ENCODE measurements at regions not wholly inside any gene's neighbourhood (a gene's known extent, or its start where the extent isn't known, plus 50 kb on each side); places are given as distances from the start of the nearest gene placed in this dataset.

DNA sequence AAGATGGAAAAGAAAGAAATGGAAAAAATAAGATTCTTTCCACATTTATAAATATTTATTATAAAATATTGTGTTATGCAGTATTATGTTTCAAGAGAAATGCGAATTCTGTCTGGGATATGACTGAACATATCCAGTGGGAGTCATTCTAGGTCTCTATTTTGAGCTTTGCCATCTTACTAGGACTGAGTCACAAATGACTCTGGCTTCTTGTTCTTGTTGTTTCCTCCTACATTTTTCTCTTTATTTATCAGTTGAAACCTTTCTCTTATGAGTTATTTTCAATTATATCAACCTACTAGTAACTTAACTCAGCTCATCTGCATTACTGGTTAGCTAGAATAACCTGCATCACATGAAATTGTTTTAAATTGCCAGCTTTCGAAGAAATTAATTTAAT, 1247.3 kb downstream of the SLITRK1 start:
- Histone ChIP-seq H3K9ac (ENCODE audit: low read depth in 1 of 3, low read length in 3 of 3) (no peak overlapping the region), H3K36me3 (ENCODE audit: control insufficient read depth in 3 of 3, insufficient read depth in 3 of 3, low read length in 3 of 3) (no peaks in the 10 kb centered on the region), H3K27me3 (ENCODE audit: control insufficient read depth in 3 of 3, insufficient read depth in 3 of 3, low read length in 3 of 3) (peaks cover 0 to 2% (median 0%) of the 10 kb centered on the region in 3 donors), H3K4me1 (ENCODE audit: control insufficient read depth in 3 of 3, insufficient read depth in 3 of 3, low read length in 3 of 3) (no peaks in the 10 kb centered on the region), H3K9me3 (ENCODE audit: control insufficient read depth in 3 of 3, low read length in 3 of 3) (no peaks in the 10 kb centered on the region), H3K4me3 (ENCODE audit: low read length in 3 of 3) (no peak overlapping the region), H3K27ac (ENCODE audit: low read depth, low read length) (no peak overlapping the region)

DNA sequence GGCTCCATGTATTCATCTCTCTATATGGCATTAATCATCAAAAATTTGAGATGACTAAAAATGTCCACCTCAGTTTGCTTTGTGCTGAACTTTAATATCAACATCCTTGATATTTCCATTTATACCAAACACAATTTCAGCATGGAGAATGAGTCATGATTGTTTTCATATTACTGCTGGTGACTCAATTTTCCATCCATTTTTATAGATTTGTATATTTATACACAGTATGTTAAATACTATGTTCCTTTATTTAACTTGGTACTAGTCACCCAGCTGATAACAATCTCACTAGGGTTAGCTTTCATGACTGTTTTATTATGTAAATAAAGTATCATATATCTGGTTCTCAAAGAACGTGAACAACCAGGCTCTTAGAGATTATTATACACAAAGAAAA, 1255.1 kb downstream of the SLITRK1 start:
- Histone ChIP-seq H3K4me3 (ENCODE audit: low read length in 3 of 3) (no peak overlapping the region), H3K4me1 (ENCODE audit: control insufficient read depth in 3 of 3, insufficient read depth in 3 of 3, low read length in 3 of 3) (no peaks in the 10 kb centered on the region), H3K9ac (ENCODE audit: low read depth in 1 of 3, low read length in 3 of 3) (no peak overlapping the region), H3K36me3 (ENCODE audit: control insufficient read depth in 3 of 3, insufficient read depth in 3 of 3, low read length in 3 of 3) (no peaks in the 10 kb centered on the region), H3K27me3 (ENCODE audit: control insufficient read depth in 3 of 3, insufficient read depth in 3 of 3, low read length in 3 of 3) (no peaks in the 10 kb centered on the region), H3K9me3 (ENCODE audit: control insufficient read depth in 3 of 3, low read length in 3 of 3) (no peaks in the 10 kb centered on the region), H3K27ac (ENCODE audit: low read depth, low read length) (no peak overlapping the region)

DNA sequence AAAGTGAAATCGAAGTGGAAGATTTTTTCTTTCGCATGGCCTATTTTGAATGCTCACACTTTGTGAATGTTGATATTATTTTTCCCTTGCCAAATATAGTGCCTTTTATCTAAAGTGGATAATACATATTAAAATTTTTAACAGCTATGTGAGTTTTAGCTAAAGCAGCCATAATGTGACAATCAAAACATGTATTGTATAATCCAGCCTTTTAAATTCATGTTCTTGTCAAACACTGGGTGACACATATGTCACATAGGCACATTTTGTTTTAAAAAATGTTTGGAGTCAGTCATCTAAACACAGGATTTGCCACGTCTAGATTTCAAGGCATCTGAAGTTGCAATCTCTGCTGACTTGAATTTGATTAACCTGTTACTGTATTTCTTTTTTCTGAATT, 1256.6 kb downstream of the SLITRK1 start:
- no peak overlapping the region for H3K27ac ChIP-seq (ENCODE audit: low read depth, low read length)
- no peaks in the 10 kb centered on the region for H3K4me1 ChIP-seq (ENCODE audit: control insufficient read depth in 3 of 3, insufficient read depth in 3 of 3, low read length in 3 of 3)
- no peaks in the 10 kb centered on the region for H3K36me3 ChIP-seq (ENCODE audit: control insufficient read depth in 3 of 3, insufficient read depth in 3 of 3, low read length in 3 of 3)
- no peak overlapping the region for H3K9ac ChIP-seq (ENCODE audit: low read depth in 1 of 3, low read length in 3 of 3)
- no peaks in the 10 kb centered on the region for H3K27me3 ChIP-seq (ENCODE audit: control insufficient read depth in 3 of 3, insufficient read depth in 3 of 3, low read length in 3 of 3)
- no peak overlapping the region for H3K4me3 ChIP-seq (ENCODE audit: low read length in 3 of 3)
- no peaks in the 10 kb centered on the region for H3K9me3 ChIP-seq (ENCODE audit: control insufficient read depth in 3 of 3, low read length in 3 of 3)

DNA sequence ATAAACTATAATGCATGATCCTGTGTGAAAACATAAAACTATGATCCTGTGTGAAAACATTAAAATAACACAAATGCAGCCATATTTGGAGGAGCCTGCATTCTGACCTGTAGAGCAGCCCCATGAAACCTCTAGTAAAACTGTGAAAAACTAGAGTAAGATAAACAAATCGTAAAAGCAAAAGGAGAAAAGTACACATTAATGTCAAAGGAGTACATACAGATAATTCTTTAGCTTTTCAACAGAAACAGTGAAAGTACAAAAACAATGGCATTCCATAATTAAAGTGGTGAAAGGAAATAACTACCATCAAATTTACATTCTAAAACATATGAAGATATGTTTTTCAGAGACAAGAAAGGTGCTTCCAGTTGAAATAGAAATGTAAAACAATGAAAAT, 1267.2 kb downstream of the SLITRK1 start:
- no peaks in the 10 kb centered on the region for H3K27me3 ChIP-seq (ENCODE audit: control insufficient read depth in 3 of 3, insufficient read depth in 3 of 3, low read length in 3 of 3)
- H3K27ac ChIP-seq (ENCODE audit: low read depth, low read length) = no peak overlapping the region
- no peaks in the 10 kb centered on the region for H3K4me1 ChIP-seq (ENCODE audit: control insufficient read depth in 3 of 3, insufficient read depth in 3 of 3, low read length in 3 of 3)
- H3K9ac ChIP-seq (ENCODE audit: low read depth in 1 of 3, low read length in 3 of 3) = no peak overlapping the region
- H3K4me3 ChIP-seq (ENCODE audit: low read length in 3 of 3) = no peak overlapping the region
- no peaks in the 10 kb centered on the region for H3K9me3 ChIP-seq (ENCODE audit: control insufficient read depth in 3 of 3, low read length in 3 of 3)
- no peaks in the 10 kb centered on the region for H3K36me3 ChIP-seq (ENCODE audit: control insufficient read depth in 3 of 3, insufficient read depth in 3 of 3, low read length in 3 of 3)

DNA sequence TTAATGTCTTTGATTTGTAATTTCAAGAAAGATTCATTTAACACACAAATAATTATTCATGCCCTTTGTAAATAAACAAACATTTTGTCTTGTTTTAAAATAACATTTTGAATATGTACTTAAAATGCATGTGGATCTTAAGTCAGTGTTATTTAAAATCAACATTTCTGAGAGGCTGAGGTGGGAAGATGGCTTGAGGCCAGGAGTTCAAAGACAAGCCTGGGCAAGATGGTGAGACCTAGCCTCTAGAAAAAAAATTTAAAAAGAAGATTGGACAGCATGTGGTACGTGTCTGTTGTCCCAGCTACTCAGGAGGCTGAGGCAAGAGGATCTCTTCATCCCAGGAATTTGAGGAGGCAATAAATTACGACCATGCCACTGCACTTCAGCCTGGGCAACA, 1268.2 kb downstream of the SLITRK1 start:
- H3K9ac ChIP-seq (ENCODE audit: low read depth in 1 of 3, low read length in 3 of 3) = no peak overlapping the region
- H3K4me1 ChIP-seq (ENCODE audit: control insufficient read depth in 3 of 3, insufficient read depth in 3 of 3, low read length in 3 of 3) = no peaks in the 10 kb centered on the region
- no peaks in the 10 kb centered on the region for H3K36me3 ChIP-seq (ENCODE audit: control insufficient read depth in 3 of 3, insufficient read depth in 3 of 3, low read length in 3 of 3)
- no peak overlapping the region for H3K27ac ChIP-seq (ENCODE audit: low read depth, low read length)
- H3K4me3 ChIP-seq (ENCODE audit: low read length in 3 of 3) = no peak overlapping the region
- no peaks in the 10 kb centered on the region for H3K27me3 ChIP-seq (ENCODE audit: control insufficient read depth in 3 of 3, insufficient read depth in 3 of 3, low read length in 3 of 3)
- H3K9me3 ChIP-seq (ENCODE audit: control insufficient read depth in 3 of 3, low read length in 3 of 3) = no peaks in the 10 kb centered on the region

DNA sequence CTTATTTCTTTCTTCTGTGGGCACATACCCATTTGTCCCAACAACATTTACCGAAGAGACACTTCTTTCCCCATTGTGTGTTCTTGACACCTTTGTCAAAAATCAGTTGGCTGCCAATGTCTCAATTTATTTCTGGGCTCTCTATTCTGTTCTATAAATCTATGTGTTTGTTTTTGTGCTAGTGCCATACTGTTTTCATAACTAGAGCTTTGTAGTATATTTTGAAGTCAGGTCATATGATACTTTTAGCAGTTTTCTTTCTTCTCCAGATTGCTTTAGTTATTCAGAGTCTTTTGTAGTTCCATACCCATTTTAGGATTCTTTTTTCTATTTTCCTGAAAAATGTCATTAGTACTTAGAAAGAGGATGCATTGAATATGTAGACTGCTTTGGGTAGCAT, 1276.3 kb downstream of the SLITRK1 start:
- Histone ChIP-seq H3K4me3 (ENCODE audit: low read length in 3 of 3) (no peak overlapping the region), H3K27me3 (ENCODE audit: control insufficient read depth in 3 of 3, insufficient read depth in 3 of 3, low read length in 3 of 3) (no peaks in the 10 kb centered on the region), H3K27ac (ENCODE audit: low read depth, low read length) (no peak overlapping the region), H3K9me3 (ENCODE audit: control insufficient read depth in 3 of 3, low read length in 3 of 3) (peaks cover 0 to 2% (median 0%) of the 10 kb centered on the region in 3 donors), H3K9ac (ENCODE audit: low read depth in 1 of 3, low read length in 3 of 3) (no peak overlapping the region), H3K36me3 (ENCODE audit: control insufficient read depth in 3 of 3, insufficient read depth in 3 of 3, low read length in 3 of 3) (no peaks in the 10 kb centered on the region), H3K4me1 (ENCODE audit: control insufficient read depth in 3 of 3, insufficient read depth in 3 of 3, low read length in 3 of 3) (no peaks in the 10 kb centered on the region)

DNA sequence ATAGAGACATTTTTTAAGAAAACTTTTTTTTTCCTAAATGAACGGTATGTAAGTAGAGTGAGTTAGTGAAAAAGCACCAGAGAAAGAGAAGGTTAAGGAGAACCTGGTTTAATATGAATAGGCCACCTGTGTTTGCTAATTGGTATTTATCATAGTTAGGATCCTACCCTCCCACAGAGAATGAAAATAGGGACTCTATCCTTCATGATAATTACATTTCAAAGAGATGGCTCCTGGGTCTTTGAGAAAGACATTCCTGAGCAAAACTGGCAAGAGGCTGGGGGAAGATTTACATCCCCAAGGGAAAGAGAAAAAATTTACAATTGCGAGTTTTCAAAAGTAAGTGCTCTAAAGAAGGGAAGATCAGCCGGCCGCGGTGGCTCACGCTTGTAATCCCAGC, 1284.5 kb downstream of the SLITRK1 start:
- H3K27ac ChIP-seq (ENCODE audit: low read depth, low read length) = no peak overlapping the region
- no peak overlapping the region for H3K9ac ChIP-seq (ENCODE audit: low read depth in 1 of 3, low read length in 3 of 3)
- peaks cover 0 to under 1% (median 0%) of the 10 kb centered on the region in 3 donors for H3K9me3 ChIP-seq (ENCODE audit: control insufficient read depth in 3 of 3, low read length in 3 of 3)
- H3K36me3 ChIP-seq (ENCODE audit: control insufficient read depth in 3 of 3, insufficient read depth in 3 of 3, low read length in 3 of 3) = no peaks in the 10 kb centered on the region
- no peak overlapping the region for H3K4me3 ChIP-seq (ENCODE audit: low read length in 3 of 3)
- H3K27me3 ChIP-seq (ENCODE audit: control insufficient read depth in 3 of 3, insufficient read depth in 3 of 3, low read length in 3 of 3) = no peaks in the 10 kb centered on the region
- no peaks in the 10 kb centered on the region for H3K4me1 ChIP-seq (ENCODE audit: control insufficient read depth in 3 of 3, insufficient read depth in 3 of 3, low read length in 3 of 3)

DNA sequence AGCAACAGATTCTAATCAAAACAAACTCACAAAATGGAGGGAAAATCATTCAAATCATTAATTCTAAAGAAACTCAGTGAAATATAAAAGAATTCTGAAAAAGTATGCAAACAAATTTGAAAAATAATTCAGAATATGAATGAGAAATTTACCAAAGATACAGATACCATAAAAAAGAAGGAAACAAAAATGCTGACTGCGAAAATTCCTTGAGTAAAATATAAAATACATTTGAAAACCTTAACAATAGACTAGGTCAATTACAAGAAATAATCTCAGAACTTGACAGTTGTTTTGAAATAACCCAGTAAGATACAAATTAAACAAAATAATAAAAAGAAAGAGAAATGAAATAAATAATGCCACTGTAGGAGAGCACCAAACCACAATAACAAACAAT, 1289.0 kb downstream of the SLITRK1 start:
- no peaks in the 10 kb centered on the region for H3K36me3 ChIP-seq (ENCODE audit: control insufficient read depth in 3 of 3, insufficient read depth in 3 of 3, low read length in 3 of 3)
- H3K27me3 ChIP-seq (ENCODE audit: control insufficient read depth in 3 of 3, insufficient read depth in 3 of 3, low read length in 3 of 3) = no peaks in the 10 kb centered on the region
- H3K9ac ChIP-seq (ENCODE audit: low read depth in 1 of 3, low read length in 3 of 3) = no peak overlapping the region
- peaks cover 0 to 5% (median 0%) of the 10 kb centered on the region in 3 donors for H3K9me3 ChIP-seq (ENCODE audit: control insufficient read depth in 3 of 3, low read length in 3 of 3)
- H3K4me1 ChIP-seq (ENCODE audit: control insufficient read depth in 3 of 3, insufficient read depth in 3 of 3, low read length in 3 of 3) = no peaks in the 10 kb centered on the region
- H3K4me3 ChIP-seq (ENCODE audit: low read length in 3 of 3) = no peak overlapping the region
- no peak overlapping the region for H3K27ac ChIP-seq (ENCODE audit: low read depth, low read length)

DNA sequence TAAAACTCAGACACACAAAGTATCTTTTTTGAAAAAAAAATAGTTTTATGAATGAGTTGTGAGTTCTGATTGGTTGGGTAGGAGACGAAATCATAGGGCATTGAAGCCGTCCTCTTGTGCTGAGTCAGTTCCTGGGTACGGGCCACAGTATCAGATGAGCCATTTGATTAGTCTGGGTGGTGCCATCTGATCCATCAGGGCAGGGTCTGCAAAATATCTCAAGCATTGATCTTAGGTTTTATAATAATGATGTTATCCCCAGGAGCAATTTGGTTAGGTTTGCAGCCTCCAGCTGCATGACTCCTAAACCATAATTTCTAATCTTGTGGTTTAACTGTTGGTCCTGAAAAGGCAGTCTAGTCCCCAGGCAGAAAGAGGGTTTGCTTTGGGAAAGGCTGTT, 1310.6 kb downstream of the SLITRK1 start:
- no peak overlapping the region for H3K4me3 ChIP-seq (ENCODE audit: low read length in 3 of 3)
- H3K27me3 ChIP-seq (ENCODE audit: control insufficient read depth in 3 of 3, insufficient read depth in 3 of 3, low read length in 3 of 3) = no peaks in the 10 kb centered on the region
- no peaks in the 10 kb centered on the region for H3K9me3 ChIP-seq (ENCODE audit: control insufficient read depth in 3 of 3, low read length in 3 of 3)
- no peaks in the 10 kb centered on the region for H3K4me1 ChIP-seq (ENCODE audit: control insufficient read depth in 3 of 3, insufficient read depth in 3 of 3, low read length in 3 of 3)
- H3K36me3 ChIP-seq (ENCODE audit: control insufficient read depth in 3 of 3, insufficient read depth in 3 of 3, low read length in 3 of 3) = no peaks in the 10 kb centered on the region
- H3K9ac ChIP-seq (ENCODE audit: low read depth in 1 of 3, low read length in 3 of 3) = no peak overlapping the region
- no peak overlapping the region for H3K27ac ChIP-seq (ENCODE audit: low read depth, low read length)

DNA sequence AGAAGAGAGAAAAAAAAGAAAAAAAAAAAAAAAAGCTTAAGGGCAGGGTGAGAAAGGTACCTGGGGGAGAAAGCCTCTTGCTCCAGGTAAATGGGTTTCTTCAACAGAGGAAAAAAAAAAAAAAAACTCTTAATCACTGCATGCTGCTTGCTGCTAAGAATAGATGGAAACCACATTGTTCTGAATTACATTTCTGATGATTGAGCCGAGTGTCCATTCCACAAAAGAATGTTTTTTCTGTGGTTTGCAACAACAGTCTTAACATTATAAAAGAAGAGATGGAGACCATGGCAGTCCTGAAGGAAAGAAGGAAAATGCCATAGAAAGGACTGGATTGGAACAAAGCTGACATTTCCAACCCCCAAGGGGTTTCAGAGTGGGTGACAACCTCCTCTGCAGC, 1312.7 kb downstream of the SLITRK1 start:
- H3K27me3 ChIP-seq (ENCODE audit: control insufficient read depth in 3 of 3, insufficient read depth in 3 of 3, low read length in 3 of 3) = no peaks in the 10 kb centered on the region
- no peak overlapping the region for H3K27ac ChIP-seq (ENCODE audit: low read depth, low read length)
- H3K4me1 ChIP-seq (ENCODE audit: control insufficient read depth in 3 of 3, insufficient read depth in 3 of 3, low read length in 3 of 3) = no peaks in the 10 kb centered on the region
- H3K36me3 ChIP-seq (ENCODE audit: control insufficient read depth in 3 of 3, insufficient read depth in 3 of 3, low read length in 3 of 3) = no peaks in the 10 kb centered on the region
- no peak overlapping the region for H3K9ac ChIP-seq (ENCODE audit: low read depth in 1 of 3, low read length in 3 of 3)
- H3K4me3 ChIP-seq (ENCODE audit: low read length in 3 of 3) = no peak overlapping the region
- no peaks in the 10 kb centered on the region for H3K9me3 ChIP-seq (ENCODE audit: control insufficient read depth in 3 of 3, low read length in 3 of 3)

DNA sequence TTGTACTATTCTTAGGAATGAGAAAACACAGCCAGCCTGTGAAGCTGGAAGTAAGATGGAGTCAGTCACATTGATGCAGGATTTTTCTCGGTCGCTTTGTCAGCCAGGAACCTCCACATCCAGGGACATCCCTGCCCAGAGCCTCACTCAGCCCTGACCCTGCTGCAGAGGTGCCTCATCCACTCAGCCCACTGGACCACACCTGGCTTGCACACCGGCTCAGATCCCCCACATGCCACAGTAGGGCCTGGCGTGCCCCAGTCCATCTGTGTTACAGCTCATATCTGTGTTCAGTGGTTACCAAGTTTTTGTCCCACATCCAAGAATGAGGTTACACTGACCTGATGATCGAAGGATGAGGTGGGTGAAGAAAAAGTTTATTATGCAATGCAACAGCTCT, 1315.4 kb downstream of the SLITRK1 start:
- Histone ChIP-seq H3K27me3 (ENCODE audit: control insufficient read depth in 3 of 3, insufficient read depth in 3 of 3, low read length in 3 of 3) (no peaks in the 10 kb centered on the region), H3K4me3 (ENCODE audit: low read length in 3 of 3) (no peak overlapping the region), H3K36me3 (ENCODE audit: control insufficient read depth in 3 of 3, insufficient read depth in 3 of 3, low read length in 3 of 3) (no peaks in the 10 kb centered on the region), H3K27ac (ENCODE audit: low read depth, low read length) (no peak overlapping the region), H3K4me1 (ENCODE audit: control insufficient read depth in 3 of 3, insufficient read depth in 3 of 3, low read length in 3 of 3) (no peaks in the 10 kb centered on the region), H3K9ac (ENCODE audit: low read depth in 1 of 3, low read length in 3 of 3) (no peak overlapping the region), H3K9me3 (ENCODE audit: control insufficient read depth in 3 of 3, low read length in 3 of 3) (no peaks in the 10 kb centered on the region)
